K562 (cell line): ENCODE measurements at regions not wholly inside any gene's neighbourhood (a gene's known extent, or its start where the extent isn't known, plus 50 kb on each side); places are given as distances from the start of the nearest gene placed in this dataset.

Source experiments
- ATAC-seq: fragments of 200-7000 bp; cut with Tn5 transposase; 3 replicates; pipeline ENCODE4 v1.9.1; 2020; ENCODE audit warnings: moderate library complexity
- BruUV-seq: library from RNA; stranded (reverse); fragments of 400-500 nt; replicated peaks from 2 replicates; lab custom pipeline; 2021; lab: Mats Ljungman, UMichigan
- CTCF ChIA-PET: fragments of 300-600 bp; formaldehyde crosslinking; extraction: SDS; loops from one replicate; lab custom pipeline; 2021; ENCODE audit warnings: low intra/inter-chr PET ratio; lab: Yijun Ruan, JAX
- POLR2A ChIA-PET: fragments of 300-600, 350-650 bp; sonication (Branson Sonifier 250); formaldehyde crosslinking; extraction: SDS; loops from one replicate; lab custom pipeline; 2021; ENCODE audit warnings: antibody characterized with exemption, inconsistent platforms; lab: Yijun Ruan, JAX
- DNase-seq, 4 experiments: peaks; one replicate each; pipeline versions ENCODE4 v3.0.0 to v3.0.0-alpha.2; 2011 to 2018; ENCODE audit warnings: low spot score in 3 of 4, mixed read lengths in 3 of 4; ENCODE audit errors: extremely low read depth in 1 of 4
- FAIRE-seq: peaks from 2 replicates; lab custom pipeline; 2011; peaks lifted over from hg19 to GRCh38; lab: Jason Lieb, UNC
- H2AFZ ChIP-seq: 2 replicates; pipeline ENCODE4 v1.6.0; 2011; ENCODE audit warnings: low read depth, low read length, control low read depth, inconsistent platforms
- H3K27ac ChIP-seq: fragments of 200-600 bp; 3 replicates; pipeline ENCODE4 v1.8.0; 2011; ENCODE audit warnings: low read depth, mild to moderate bottlenecking, control low read depth, inconsistent platforms, low read length, moderate library complexity, mixed read lengths; ENCODE audit errors: extremely low read depth
- H3K27me3 ChIP-seq, 2 experiments: fragments of 300-600 bp in 1 of 2; 2 replicates in 1 of 2; 3 replicates in 1 of 2; pipeline versions ENCODE4 v1.6.0 to v1.8.0; 2011; ENCODE audit warnings: inconsistent platforms in 2 of 2, low read length in 2 of 2, mild to moderate bottlenecking in 1 of 2, mixed read lengths in 1 of 2, moderate library complexity in 1 of 2; ENCODE audit not compliant: control insufficient read depth in 2 of 2, insufficient read depth in 2 of 2
- H3K36me3 ChIP-seq: fragments of 300-600 bp; 3 replicates; pipeline ENCODE4 v1.8.0; 2011; ENCODE audit warnings: mild to moderate bottlenecking, low read length, inconsistent platforms; ENCODE audit not compliant: control insufficient read depth, insufficient read depth
- H3K4me1 ChIP-seq, 2 experiments: fragments of 200-600 bp in 1 of 2; replicated peaks in 1 of 2; 2 replicates in 1 of 2; 3 replicates in 1 of 2; pipeline versions ENCODE4 v1.5.1 to v1.8.0; 2011; ENCODE audit warnings: inconsistent platforms in 2 of 2, low read length in 2 of 2, mild to moderate bottlenecking in 1 of 2, mixed read lengths in 1 of 2, moderate library complexity in 1 of 2; ENCODE audit not compliant: control insufficient read depth in 2 of 2, insufficient read depth in 2 of 2
- H3K4me2 ChIP-seq: 2 replicates; pipeline ENCODE4 v1.6.1; 2011; ENCODE audit warnings: low read length, control low read depth, inconsistent platforms, mixed read lengths; ENCODE audit not compliant: insufficient read depth
- H3K4me3 ChIP-seq: fragments of 200-600 bp; sonication (generic), shearing (Covaris generic); 2 replicates; pipeline ENCODE4 v1.5.1; 2016; ENCODE audit warnings: control low read depth, inconsistent platforms
- H3K79me2 ChIP-seq: fragments of 200-600 bp; 3 replicates; pipeline ENCODE4 v1.8.0; 2011; ENCODE audit warnings: low read length, inconsistent platforms; ENCODE audit not compliant: control insufficient read depth, insufficient read depth
- H3K9ac ChIP-seq, 2 experiments: 2 replicates each; pipeline versions ENCODE4 v1.6.0 to v1.6.1; 2011; ENCODE audit warnings: low read depth in 2 of 2, low read length in 2 of 2, control low read depth in 1 of 2, inconsistent platforms in 1 of 2, mild to moderate bottlenecking in 1 of 2, mixed read lengths in 1 of 2; ENCODE audit not compliant: insufficient read depth in 1 of 2
- H3K9me1 ChIP-seq: one replicate; pipeline ENCODE4 v1.6.0; 2011; ENCODE audit warnings: inconsistent platforms, mild to moderate bottlenecking, low read length, moderate library complexity; ENCODE audit not compliant: control insufficient read depth, insufficient read depth
- H3K9me3 ChIP-seq: replicated peaks from 2 replicates; pipeline ENCODE4 v1.5.1; 2011; ENCODE audit warnings: low read depth, low read length, inconsistent platforms; ENCODE audit not compliant: control insufficient read depth, insufficient read depth
- H4K20me1 ChIP-seq: replicated peaks from 2 replicates; pipeline ENCODE4 v1.6.1; 2011; ENCODE audit warnings: low read length, inconsistent platforms, mixed read lengths; ENCODE audit not compliant: control insufficient read depth, insufficient read depth
- CBX1 ChIP-seq: sonication (generic); IDR thresholded peaks from 2 replicates; pipeline ENCODE4 v1.6.1; 2016; ENCODE audit warnings: antibody characterized with exemption, low read depth, mild to moderate bottlenecking
- GTF2B ChIP-seq: IDR thresholded peaks from 2 replicates; pipeline ENCODE4 v1.6.1; 2011; ENCODE audit not compliant: insufficient read length; ENCODE audit errors: extremely low read depth
- IFI16 ChIP-seq: fragments of 250-450 bp; sonication (Bioruptor Pico); IDR thresholded peaks from 2 replicates; pipeline ENCODE4 v2.1.2; 2022; ENCODE audit warnings: mild to moderate bottlenecking, inconsistent platforms
- JUN ChIP-seq, 2 experiments: sonication (generic) in 1 of 2; formaldehyde crosslinking in 1 of 2; IDR thresholded peaks; 2 replicates each; pipeline versions ENCODE4 v1.6.1 to v1.8.0; 2012 to 2022; ENCODE audit warnings: borderline replicate concordance in 2 of 2, mild to moderate bottlenecking in 2 of 2, improper control_type of control experiment in 1 of 2, low read depth in 1 of 2, low read length in 1 of 2, missing genetic modification reagents in 1 of 2
- PHF20 ChIP-seq: fragments of 450-650 bp; IDR thresholded peaks from 2 replicates; pipeline ENCODE4 v1.6.1; 2018; ENCODE audit not compliant: partially characterized antibody
- PKNOX1 ChIP-seq: fragments of 450-650 bp; IDR thresholded peaks from 2 replicates; pipeline ENCODE4 v1.6.1; 2016
- RB1 ChIP-seq: fragments of 450-650 bp; IDR thresholded peaks from 2 replicates; pipeline ENCODE4 v1.6.1; 2017; ENCODE audit warnings: low read depth, mild to moderate bottlenecking
- SNRNP70 ChIP-seq: fragments of 200-400 bp; formaldehyde crosslinking; optimal IDR thresholded peaks from 2 replicates; pipeline ENCODE3; 2017; ENCODE audit warnings: low read depth, low read length
- SP1 ChIP-seq: sonication (generic); formaldehyde crosslinking; IDR thresholded peaks from 2 replicates; pipeline ENCODE4 v1.8.1; 2022; ENCODE audit warnings: mild to moderate bottlenecking, missing genetic modification reagents
- TSHZ1 ChIP-seq: fragments of 250-450 bp; sonication (Bioruptor Pico); IDR thresholded peaks from 2 replicates; pipeline ENCODE4 v1.4.0; 2020; ENCODE audit warnings: mild to moderate bottlenecking, moderate library complexity
- WGBS: fragments of 100-300 bp; shearing (Covaris generic); methylation state at CpG from one replicate; pipeline ENCODE4 v1.1.6; 2016; ENCODE audit warnings: low coverage, mixed read lengths; ENCODE audit not compliant: insufficient coverage; ENCODE audit errors: missing lambda C conversion rate; 5-methylcytosine and 5-hydroxymethylcytosine counted together
- in situ Hi-C: fragments of 300-500 bp; cut with MboI; formaldehyde crosslinking; loops from 4 replicates; pipeline ENCODE4 v1.15.0; 2018; ENCODE audit warnings: inconsistent platforms, mixed read lengths
- intact Hi-C: fragments of 100-400 bp; cut with micrococcal nuclease; formaldehyde crosslinking; loops from 2 replicates; pipeline ENCODE4 v1.14.2; 2022

- TF ChIP-seq TSHZ1, result no peak
- no peak for TF ChIP-seq IFI16 (CRISPR knock-in tag)
- no peak for TF ChIP-seq PHF20
- no peak for TF ChIP-seq CBX1
- no peak for TF ChIP-seq SNRNP70
- TF ChIP-seq RB1, result no peak
- no peak for TF ChIP-seq GTF2B
Measured at GRCh38 chr13:83121896-83122295, 760.4 kb downstream of the SLITRK1 start (continued).

- FAIRE-seq (no peak), ATAC-seq (no peak), DNase-seq (no peak)
- in situ Hi-C loops, result no loop called here
- Histone ChIP-seq H3K4me1 (no peaks in the 10 kb centered on the region), H3K79me2 (no peaks in the 10 kb centered on the region), H3K4me2 (no peak overlapping the region), H3K36me3 (no peaks in the 10 kb centered on the region), H3K27me3 (no peaks in the 10 kb centered on the region), H2AFZ (peak overlapping the region; percentile 44; the same call in 1 of the 2 replicates), H4K20me1 (no peaks in the 10 kb centered on the region), H3K4me3 (no peak overlapping the region), H3K9ac (no peak overlapping the region), H3K27ac (no peak overlapping the region), H3K9me1 (no peaks in the 10 kb centered on the region), H3K9me3 (no peaks in the 10 kb centered on the region)
- no peak for TF ChIP-seq SP1 (CRISPR knock-in tag)
- TF ChIP-seq PKNOX1, result peak; percentile 49; the same call in 1 of the 2 replicates
- no peak for TF ChIP-seq JUN (IDR thresholded peaks at IDR 0.05; ENCODE audit: borderline replicate concordance, low read depth, low read length)
- no peak for TF ChIP-seq JUN (CRISPR knock-in tag; IDR thresholded peaks at IDR 0.05; ENCODE audit: borderline replicate concordance)
- POLR2A ChIA-PET, result interaction anchor here (0.7 kb wide), 1 partner anchor 15 kb away, joined by 5 read pairs; no protein-coding TSS in a partner anchor
- CTCF ChIA-PET, result no interaction called here
- intact Hi-C loops, result no loop called here
- no TSS peak for BruUV-seq
- WGBS, result 19% methylated on average over 3 of the region's 4 CpGs
Measured at GRCh38 chr13:83117046-83117445, 765.2 kb downstream of the SLITRK1 start.
